GM19025 (cell line): ENCODE measurements at regions not wholly inside any gene's neighbourhood (a gene's known extent, or its start where the extent isn't known, plus 50 kb on each side); places are given as distances from the start of the nearest gene placed in this dataset.

Experiments
- ATAC-seq: cut with Tn5 transposase; IDR thresholded peaks from one replicate; pipeline ENCODE4 v1.9.1; 2021; ENCODE audit warnings: mild to moderate bottlenecking, low read depth, moderate library complexity; ENCODE audit not compliant: unreplicated experiment

DNA sequence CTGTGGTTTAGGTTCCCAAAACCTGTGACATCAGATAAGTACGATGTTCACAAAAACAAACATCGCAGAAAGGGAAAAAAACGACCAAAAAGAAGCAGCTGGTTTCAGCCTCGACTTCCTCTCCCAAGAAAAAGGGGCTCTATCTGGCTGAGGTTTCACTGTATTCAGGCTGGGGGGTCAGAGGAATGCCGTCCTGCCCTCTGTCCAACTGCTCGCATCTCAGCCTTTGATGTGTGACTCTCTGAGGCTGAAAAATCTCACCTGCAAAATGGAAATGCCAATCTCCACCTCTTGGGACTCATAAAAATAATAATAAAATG, 123.6 kb upstream of the PTPN1 start:
- ATAC-seq = no peak

GRCh38 chr20:50387218-50387995, 122.8 kb upstream of the PTPN1 start:
- no peak for ATAC-seq

DNA sequence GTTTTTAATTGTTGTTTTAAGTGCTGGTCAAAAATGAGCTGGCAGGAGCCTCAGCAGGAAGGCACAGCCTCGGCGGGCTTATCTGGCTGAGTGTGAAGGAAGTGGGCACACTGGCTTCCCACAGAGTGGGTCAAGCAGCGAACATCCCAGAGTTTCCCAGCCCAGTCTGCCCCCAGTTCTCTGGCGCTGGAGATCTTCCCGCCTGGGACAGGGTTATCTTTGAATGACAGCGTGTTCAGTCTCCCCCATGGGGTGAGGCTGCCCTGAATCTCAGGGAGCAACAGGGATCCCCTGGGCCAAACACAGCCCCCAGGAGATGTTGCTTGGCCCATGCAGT, 122.2 kb upstream of the PTPN1 start:
- no peak for ATAC-seq

DNA sequence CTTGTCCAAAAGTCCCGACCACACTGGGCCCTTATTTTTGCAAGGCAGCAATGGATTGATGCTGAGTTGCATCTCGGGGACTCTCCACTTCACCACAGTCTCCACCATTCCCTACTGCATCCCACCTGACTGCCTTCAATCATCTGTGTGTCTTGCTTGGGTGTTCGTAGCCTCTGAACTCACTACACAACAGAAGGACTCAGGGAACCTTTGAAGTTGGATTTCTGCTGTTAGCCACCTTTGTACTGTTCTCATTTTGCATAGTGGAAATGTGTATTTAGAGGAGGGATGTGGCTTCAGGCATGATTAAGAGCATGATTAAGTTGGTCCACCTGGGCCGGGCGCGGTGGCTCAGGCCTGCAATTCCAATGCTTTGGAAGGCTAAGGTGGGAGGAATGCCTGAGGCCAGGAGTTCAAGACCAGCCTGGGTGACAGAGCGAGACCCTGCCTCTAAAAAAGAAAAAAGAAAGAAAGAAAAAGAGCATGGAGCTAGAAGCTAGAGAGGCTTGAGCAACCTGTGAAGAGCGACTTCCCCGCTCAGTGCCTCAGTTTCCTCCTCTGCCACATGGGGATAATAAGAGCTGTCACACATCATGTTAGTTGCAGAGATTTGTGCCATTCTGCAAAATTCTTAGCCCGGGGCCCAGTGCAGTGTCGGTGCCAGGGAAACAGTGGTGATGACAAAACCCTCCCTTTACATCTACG, 121.3 kb upstream of the PTPN1 start:
- no peak for ATAC-seq

DNA sequence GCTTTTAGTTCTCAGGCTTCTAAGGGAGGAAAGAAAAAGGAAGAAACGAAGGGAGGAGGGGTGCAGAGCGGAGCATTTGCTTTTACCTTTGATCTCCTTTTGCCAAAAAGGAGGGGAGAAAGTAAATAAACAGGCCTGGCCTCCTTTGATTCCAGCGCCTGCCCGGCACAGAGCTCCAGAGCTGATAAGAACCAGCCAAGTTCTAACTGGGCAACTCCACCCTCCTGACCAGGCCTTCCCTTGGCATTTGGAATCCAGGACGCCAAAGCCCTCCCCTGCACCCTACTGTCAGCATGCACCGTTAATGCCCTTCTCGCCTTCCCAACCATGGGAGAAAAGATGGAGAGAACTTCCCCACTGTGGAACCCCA, 120.8 kb upstream of the PTPN1 start:
- ATAC-seq = no peak

DNA sequence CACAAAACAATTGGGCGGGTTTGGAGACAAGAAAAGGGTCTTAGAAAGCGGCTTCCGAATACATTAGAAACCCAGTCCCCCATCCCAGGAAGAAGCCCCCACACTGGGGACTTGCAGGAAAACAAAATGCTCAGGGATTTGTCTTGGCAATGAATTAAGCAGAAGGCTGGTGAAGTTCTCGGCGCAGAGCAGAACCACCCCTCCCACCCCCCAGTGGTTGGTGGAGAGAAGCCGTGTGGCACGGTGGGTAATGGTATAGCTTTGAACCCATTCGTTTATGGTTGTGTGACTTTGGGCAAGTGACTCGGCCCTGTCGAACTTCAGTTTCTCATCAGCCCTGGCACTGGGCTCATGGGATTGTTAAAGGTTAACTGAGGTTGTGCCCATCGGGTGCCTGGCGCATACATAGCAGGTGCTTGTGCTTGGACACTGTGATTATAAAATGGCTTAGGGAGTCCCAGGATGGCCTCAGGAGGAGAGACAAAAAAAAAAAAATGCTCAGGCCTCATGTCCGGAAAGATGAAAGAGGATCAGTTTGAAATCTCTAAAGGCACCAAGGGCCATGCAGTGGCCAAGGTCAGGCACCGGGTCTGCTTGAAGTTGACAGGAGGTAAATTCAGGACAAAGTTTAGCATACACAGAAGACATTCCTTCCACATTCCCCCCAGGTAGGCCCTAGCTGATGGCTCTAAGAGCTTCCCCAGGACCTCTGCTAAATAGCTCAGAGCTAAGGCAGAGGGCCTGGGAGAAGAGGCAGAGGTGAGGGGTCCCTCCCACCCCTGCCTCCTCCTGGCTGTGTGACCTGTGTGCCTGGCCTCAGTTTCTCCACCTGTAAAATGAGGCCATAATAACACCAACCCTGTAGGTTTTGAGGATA, 120.1 kb upstream of the PTPN1 start:
- no peak for ATAC-seq

DNA sequence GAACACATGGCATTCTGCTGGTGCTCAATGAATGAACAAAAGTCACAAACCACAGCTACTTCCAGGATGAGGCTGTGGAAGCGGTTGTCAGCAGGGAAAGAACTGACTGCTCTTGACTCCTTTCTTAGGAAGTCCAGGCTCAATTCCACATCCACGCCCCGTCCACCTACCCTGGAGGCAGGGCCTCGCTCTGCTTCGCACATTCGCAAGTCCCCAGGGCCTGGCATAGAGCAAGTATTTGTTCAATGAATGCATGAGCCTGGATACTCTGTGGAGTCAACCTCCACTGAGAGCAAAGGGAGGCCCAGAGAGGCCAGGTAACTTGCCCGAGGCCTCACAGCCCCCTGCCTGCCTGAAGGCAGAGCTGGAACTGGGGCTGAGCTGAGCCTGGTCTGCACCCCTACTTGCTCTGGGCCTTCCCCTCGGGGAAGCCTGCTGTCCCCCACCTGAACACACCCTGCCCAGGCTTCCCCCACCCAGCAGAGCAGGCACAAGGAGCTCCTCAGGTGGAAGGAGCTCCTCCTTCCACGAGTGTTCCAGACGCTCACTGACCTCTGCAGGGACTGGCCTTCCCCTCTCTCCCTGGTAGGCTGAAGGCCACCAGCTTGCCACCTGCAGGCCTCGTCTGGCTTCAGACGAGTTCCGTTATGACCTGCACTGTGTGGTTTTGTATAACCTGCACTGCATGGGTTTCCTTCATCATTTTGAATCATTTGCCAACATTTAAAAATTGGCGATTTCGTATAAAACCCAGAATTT, 119.3 kb upstream of the PTPN1 start:
- ATAC-seq = no peak

GRCh38 chr20:50391444-50392137, 118.6 kb upstream of the PTPN1 start:
- ATAC-seq = no peak

- no peak for ATAC-seq
Measured at GRCh38 chr20:50392138-50392866, 117.9 kb upstream of the PTPN1 start.

- ATAC-seq = no peak
Measured at GRCh38 chr20:50393242-50393641, 116.9 kb upstream of the PTPN1 start.

GRCh38 chr20:50393990-50394561, 116.1 kb upstream of the PTPN1 start:
- no peak for ATAC-seq

- no peak for ATAC-seq
Measured at GRCh38 chr20:50394569-50394968, 115.6 kb upstream of the PTPN1 start.

DNA sequence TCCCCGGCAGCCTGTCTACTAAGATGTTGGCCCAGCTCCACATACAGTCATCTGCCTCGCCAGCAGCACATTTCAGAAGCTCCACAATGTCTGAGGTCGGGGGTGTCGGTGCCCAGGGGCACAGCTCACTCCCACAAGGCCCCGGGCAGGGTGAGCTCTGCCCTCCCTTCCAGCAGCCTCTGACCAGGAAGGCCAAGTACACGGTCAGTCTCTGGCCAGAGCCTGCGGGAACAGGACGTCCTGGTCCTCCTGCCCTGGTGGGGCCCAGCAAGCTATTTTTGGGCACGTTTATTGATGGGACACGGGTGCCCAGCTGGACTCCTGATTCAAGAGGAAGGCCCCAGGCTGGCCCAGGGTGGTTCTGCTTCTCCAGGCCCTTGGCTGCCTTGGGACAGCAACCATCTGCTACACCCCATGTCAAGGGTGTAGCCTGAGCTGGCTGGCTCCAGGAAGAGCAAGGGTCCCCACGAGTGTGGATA, 114.9 kb upstream of the PTPN1 start:
- ATAC-seq = no peak

DNA sequence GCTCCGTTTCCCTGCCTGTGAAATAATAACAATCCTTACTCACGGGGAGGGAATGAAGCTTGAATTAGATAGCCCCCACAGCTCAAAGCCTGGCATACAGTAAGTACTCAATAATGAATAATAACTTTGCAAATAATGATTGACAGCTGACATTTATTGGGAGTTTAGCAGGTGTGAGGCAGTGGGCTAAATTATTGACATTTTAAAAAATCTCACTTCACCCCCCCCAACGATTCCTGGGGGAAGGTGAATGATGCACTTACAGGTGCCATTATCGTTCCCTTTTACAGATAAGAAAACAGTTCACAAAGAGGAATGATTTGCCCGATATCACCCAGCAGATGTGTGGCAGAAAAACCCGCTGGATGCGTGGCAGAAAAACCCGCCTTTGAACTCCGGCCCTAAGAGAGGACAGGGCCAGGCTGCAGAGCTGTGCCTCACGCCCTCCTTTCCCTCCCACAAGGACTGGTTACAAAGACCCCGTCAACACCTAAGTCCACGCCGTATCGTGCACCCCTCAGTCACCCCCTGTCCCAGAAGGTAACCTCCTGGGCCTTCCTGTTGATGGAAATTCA, 114.2 kb upstream of the PTPN1 start:
- no peak for ATAC-seq

DNA sequence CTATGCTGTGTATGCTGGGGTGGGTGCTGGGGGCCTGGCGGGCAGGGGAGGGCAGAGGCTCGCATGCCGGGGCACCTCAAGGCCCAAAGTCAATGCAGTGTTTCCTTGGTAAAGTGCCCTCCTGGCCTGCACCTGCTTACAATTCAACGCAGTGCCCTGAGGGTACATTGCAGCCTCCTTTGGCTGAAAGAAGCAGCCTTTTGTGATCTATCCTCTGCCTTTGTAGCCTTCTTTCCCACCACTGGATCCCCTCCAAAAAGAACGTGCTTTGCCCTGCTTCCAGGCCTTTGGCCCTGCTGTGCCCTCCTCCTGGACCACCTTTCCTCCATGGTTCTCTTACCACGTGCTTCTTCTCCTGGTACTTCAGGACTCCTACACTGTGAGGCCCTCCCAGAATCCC, 113.6 kb upstream of the PTPN1 start:
- ATAC-seq = no peak

DNA sequence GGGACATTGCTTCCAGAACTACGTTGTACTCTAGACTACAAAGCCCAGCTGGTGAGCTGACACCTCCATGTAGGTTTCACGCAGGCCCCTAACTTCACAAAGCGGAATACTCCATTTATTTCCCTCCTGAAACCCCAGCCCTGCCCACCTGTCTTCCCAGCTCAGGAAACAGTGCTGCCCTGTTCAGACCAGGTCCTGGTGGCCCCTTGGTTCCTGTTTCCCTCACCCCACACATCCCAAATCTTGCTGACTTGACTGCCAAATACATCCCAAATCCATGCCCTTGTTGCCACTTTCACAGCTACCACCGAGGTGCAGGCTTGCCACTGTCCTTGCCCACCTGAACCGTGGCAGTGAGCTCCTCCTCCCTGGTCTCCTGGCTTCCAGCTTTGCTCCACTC, 113.1 kb upstream of the PTPN1 start:
- no peak for ATAC-seq

DNA sequence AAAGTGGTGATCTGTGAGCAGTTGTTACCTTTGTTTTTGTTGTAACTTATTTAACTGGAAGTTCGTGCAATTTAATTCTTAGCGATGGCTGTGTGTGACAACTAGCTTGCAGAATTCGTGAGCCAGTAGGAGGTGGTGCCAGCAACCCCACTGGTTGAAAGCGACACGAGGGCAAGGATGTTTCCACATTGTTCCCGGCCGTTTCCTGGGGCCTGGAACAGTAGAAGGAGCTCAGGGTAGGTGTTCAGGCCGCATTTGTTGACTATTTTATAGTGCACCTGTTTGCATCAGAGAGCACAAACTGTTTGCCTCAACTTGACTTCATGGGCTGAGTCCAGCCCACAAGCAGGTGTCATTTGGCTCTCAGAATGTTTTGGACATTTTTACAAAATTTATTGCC, 112.1 kb upstream of the PTPN1 start:
- ATAC-seq = no peak

DNA sequence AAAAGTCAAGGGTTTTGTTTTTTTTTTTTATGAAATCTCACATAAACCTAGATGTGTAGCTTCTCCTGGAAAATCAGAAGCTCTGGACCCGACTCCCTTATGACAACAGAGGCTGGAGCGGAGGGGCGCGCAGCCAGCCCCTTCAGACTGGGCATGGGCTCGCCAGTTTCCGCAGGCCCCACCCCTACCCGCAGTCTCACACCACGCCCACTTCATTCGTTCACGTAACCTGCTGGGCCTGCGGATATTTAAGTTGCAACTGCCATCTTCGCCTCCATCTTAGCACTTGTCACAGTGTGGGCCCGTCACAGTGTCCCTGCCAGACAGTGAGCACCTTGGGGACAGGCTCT, 111.7 kb upstream of the PTPN1 start:
- ATAC-seq = no peak
